Gastroesophageal sphincter (tissue), 4 donors: ENCODE measurements at regions not wholly inside any gene's neighbourhood (a gene's known extent, or its start where the extent isn't known, plus 50 kb on each side); places are given as distances from the start of the nearest gene placed in this dataset.

Experiments used
- ATAC-seq: fragments of 150-250 bp; one replicate; pipeline ENCODE4 v1.9.1; 2016; ENCODE audit warnings: mild to moderate bottlenecking, moderate library complexity
- H3K27ac ChIP-seq, 4 donors: fragments of 200-600 bp; sonication (generic) in 3 of 4; 1 replicate in 3 of 4; 2 replicates in 1 of 4; pipeline ENCODE4 v1.5.1; 2016 to 2019
- H3K27me3 ChIP-seq: fragments of 200-600 bp; sonication (generic); one replicate; pipeline ENCODE4 v1.5.1; 2019
- H3K36me3 ChIP-seq, 2 donors: fragments of 200-600 bp; sonication (generic); one replicate each; pipeline ENCODE4 v1.5.1; 2019; ENCODE audit warnings: control low read depth in 1 of 2
- H3K4me1 ChIP-seq, 3 donors: fragments of 200-600 bp; sonication (generic); 1 replicate in 2 of 3; 2 replicates in 1 of 3; pipeline ENCODE4 v1.5.1; 2016 to 2019; ENCODE audit warnings: control low read depth in 2 of 3
- H3K4me3 ChIP-seq, 2 donors: fragments of 200-600 bp; sonication (generic); one replicate each; pipeline ENCODE4 v1.5.1; 2019; ENCODE audit warnings: mild to moderate bottlenecking in 1 of 2, moderate library complexity in 1 of 2
- H3K9me3 ChIP-seq, 3 donors: fragments of 200-600 bp; sonication (generic); one replicate each; pipeline ENCODE4 v1.5.1; 2017 to 2019; ENCODE audit warnings: control low read depth in 2 of 3
- EP300 ChIP-seq: sonication (generic); formaldehyde crosslinking; IDR thresholded peaks from one replicate; pipeline ENCODE4 v1.6.1; 2017; ENCODE audit warnings: antibody characterized with exemption, mild to moderate bottlenecking
- POLR2A ChIP-seq, 2 donors: fragments of 450-650 bp; IDR thresholded peaks; one replicate each; pipeline ENCODE4 v1.6.1; 2017; ENCODE audit warnings: antibody characterized with exemption in 2 of 2, mild to moderate bottlenecking in 2 of 2, moderate library complexity in 1 of 2
- POLR2AphosphoS5 ChIP-seq: sonication (generic); formaldehyde crosslinking; IDR thresholded peaks from one replicate; pipeline ENCODE4 v1.6.1; 2017; ENCODE audit warnings: antibody characterized with exemption
- WGBS, 2 donors: methylation state at CpG; one replicate each; pipeline ENCODE4 v1.1.5; 2018; ENCODE audit warnings: low coverage in 1 of 2; 5-methylcytosine and 5-hydroxymethylcytosine counted together
- TF ChIP-seq, protein P1 (sequence below), 4 experiments: fragments of 200-600 bp in 2 of 4; fragments of 450-650 bp in 2 of 4; sonication (generic) in 1 of 4; IDR thresholded peaks; one replicate each; pipeline ENCODE4 v1.5.1; 2017 to 2019; ENCODE audit warnings: antibody characterized with exemption in 4 of 4, mild to moderate bottlenecking in 2 of 4, moderate library complexity in 2 of 4

GRCh38 chr9:82129708-82130107 lies 141.1 kb downstream of the SPATA31D1 start:
- WGBS, 2 donors = 90 to 96% methylated on average over 3 of the region's 3 CpGs
- no peak for ATAC-seq
- no peak overlapping the region for H3K4me3 ChIP-seq
- H3K27me3 ChIP-seq = no peaks in the 10 kb centered on the region
- H3K36me3 ChIP-seq = no peaks in the 10 kb centered on the region
- TF ChIP-seq EP300 (no peak), POLR2A (IDR thresholded peaks at IDR 0.05) (no peak), POLR2AphosphoS5 (no peak)
- TF ChIP-seq, protein P1, sequence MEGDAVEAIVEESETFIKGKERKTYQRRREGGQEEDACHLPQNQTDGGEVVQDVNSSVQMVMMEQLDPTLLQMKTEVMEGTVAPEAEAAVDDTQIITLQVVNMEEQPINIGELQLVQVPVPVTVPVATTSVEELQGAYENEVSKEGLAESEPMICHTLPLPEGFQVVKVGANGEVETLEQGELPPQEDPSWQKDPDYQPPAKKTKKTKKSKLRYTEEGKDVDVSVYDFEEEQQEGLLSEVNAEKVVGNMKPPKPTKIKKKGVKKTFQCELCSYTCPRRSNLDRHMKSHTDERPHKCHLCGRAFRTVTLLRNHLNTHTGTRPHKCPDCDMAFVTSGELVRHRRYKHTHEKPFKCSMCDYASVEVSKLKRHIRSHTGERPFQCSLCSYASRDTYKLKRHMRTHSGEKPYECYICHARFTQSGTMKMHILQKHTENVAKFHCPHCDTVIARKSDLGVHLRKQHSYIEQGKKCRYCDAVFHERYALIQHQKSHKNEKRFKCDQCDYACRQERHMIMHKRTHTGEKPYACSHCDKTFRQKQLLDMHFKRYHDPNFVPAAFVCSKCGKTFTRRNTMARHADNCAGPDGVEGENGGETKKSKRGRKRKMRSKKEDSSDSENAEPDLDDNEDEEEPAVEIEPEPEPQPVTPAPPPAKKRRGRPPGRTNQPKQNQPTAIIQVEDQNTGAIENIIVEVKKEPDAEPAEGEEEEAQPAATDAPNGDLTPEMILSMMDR (IDR thresholded peaks at IDR 0.05) = no peak
- no peaks in the 10 kb centered on the region for H3K9me3 ChIP-seq
- peaks cover 0 to 6% (median 0%) of the 10 kb centered on the region in 3 donors for H3K4me1 ChIP-seq
- no peak overlapping the region for H3K27ac ChIP-seq

DNA sequence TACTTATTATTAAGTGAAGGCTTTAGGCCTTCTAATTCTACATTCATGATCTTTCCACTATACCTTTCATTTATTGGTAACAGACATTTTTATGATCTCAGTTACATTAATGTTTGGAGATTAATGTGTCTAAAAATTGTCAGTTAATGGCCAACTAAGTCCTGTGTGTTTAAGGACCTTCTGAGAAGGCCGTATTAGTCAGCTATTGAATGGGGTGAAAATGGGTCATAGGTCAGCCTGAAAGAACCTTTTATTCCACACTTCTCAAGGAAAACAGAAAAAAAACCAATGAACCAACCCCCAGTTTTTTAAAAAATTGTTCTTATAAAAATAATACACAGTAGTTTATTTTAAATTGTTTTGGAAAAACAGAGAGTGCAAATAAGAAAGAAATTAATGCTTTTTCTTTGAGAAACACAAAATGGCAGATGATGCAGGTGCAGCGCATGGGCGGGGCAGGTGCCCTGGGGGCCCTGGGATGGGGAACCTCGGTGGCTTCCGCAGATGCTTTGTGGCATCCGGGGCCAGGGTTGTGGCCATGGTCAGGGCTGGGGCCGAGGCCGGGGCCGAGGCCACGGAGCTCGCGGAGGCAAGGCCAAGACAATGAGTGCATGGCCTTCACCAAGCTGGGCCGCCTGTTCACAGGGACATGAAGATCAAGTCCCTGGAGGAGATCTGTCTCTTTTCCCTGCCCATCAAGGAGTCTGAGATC lies 141.9 kb downstream of the SPATA31D1 start:
- Histone ChIP-seq H3K27ac (no peak overlapping the region), H3K27me3 (no peaks in the 10 kb centered on the region), H3K36me3 (no peaks in the 10 kb centered on the region), H3K9me3 (no peaks in the 10 kb centered on the region), H3K4me3 (no peak overlapping the region), H3K4me1 (peaks cover 0 to under 1% (median 0%) of the 10 kb centered on the region in 3 donors)
- 84 to 90% methylated on average over 4 to 6 of the region's 13 CpGs for WGBS, 2 donors
- no peak for ATAC-seq
- no peak for TF ChIP-seq EP300
- TF ChIP-seq, protein P1 (IDR thresholded peaks at IDR 0.05) = no peak

DNA sequence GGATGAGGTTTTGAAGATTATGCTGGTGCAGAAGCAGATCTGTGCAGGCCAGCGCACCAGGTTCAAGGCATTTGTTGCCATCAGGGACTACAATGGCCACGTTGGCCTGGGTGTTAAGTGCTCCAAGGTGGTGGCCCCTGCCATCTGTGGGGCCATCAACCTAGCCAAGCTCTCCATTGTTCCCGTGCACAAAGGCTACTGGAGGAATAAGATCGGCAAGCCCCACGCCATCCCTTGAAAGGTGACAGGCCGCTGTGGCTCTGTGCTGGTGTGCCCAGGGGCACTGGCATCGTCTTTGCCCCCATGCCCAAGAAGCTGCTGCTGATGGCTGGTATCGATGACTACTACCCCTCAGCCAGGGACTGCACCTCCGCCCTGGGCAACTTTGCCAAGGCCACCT lies 142.5 kb downstream of the SPATA31D1 start:
- Histone ChIP-seq H3K27ac (no peak overlapping the region), H3K4me3 (no peak overlapping the region), H3K27me3 (no peaks in the 10 kb centered on the region), H3K9me3 (no peaks in the 10 kb centered on the region), H3K4me1 (no peaks in the 10 kb centered on the region), H3K36me3 (no peaks in the 10 kb centered on the region)
- 100% methylated on average over 6 of the region's 9 CpGs; no CpG with 5 or more reads in 1 of the 2 donors for WGBS, 2 donors
- no peak for ATAC-seq
- TF ChIP-seq POLR2AphosphoS5 (no peak), EP300 (no peak), POLR2A (IDR thresholded peaks at IDR 0.05) (no peak)
- TF ChIP-seq, protein P1 (IDR thresholded peaks at IDR 0.05) = no peak

DNA sequence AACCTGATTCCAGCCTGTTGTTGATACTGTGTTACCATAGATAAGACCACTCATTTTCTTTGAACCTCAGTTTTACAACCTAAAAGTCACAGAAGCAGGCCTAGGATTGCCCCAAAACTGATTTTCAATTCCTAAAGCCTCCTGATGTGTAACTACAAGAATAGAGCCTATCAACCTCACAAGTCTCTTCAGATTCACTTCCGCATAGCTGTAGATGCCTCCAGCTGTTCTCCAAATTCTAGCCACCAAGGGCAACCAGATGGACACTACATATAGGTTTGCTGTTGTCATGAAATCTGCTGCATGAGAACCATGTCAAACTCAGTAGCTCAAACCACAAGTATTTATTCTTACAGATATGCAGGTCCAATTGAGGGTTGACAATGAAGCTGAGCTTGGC lies 143.5 kb downstream of the SPATA31D1 start:
- Histone ChIP-seq H3K27me3 (no peaks in the 10 kb centered on the region), H3K4me3 (no peak overlapping the region)

DNA sequence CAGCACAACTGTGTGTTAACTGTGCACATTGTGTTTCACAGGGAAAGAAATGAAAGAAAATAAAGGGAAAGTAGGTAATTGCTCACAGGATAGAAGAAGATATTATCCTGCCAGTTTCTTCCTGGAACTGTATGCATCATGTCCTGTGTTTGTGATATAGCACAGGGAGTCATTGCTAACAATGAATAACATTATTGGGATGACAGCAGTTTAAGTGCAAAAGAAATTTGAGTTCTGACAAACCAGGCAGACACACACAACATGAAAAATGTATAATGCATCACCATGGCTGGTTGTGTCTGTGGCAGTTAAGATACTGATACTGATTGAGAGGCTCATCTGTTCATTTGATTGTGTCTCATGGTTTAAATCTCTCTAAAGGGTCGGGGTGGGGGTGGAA lies 145.4 kb downstream of the SPATA31D1 start:
- no peak overlapping the region for H3K27ac ChIP-seq
- no peaks in the 10 kb centered on the region for H3K9me3 ChIP-seq
- no peak overlapping the region for H3K4me3 ChIP-seq
- H3K36me3 ChIP-seq = no peaks in the 10 kb centered on the region
- no peak for ATAC-seq
- no peaks in the 10 kb centered on the region for H3K27me3 ChIP-seq
- TF ChIP-seq POLR2AphosphoS5 (no peak), POLR2A (IDR thresholded peaks at IDR 0.05) (no peak), EP300 (no peak)
- TF ChIP-seq, protein P1 (IDR thresholded peaks at IDR 0.05) = no peak
- 8% methylated on average over 1 of the region's 1 CpG; no CpG with 5 or more reads in 1 of the 2 donors for WGBS, 2 donors
- no peaks in the 10 kb centered on the region for H3K4me1 ChIP-seq

More for the DNA sequence above, 143.5 kb downstream of the SPATA31D1 start:
- H3K36me3 ChIP-seq = no peaks in the 10 kb centered on the region
- WGBS, 2 donors = no CpG with 5 or more reads among the region's 1 CpG
- no peak for ATAC-seq
- no peaks in the 10 kb centered on the region for H3K4me1 ChIP-seq
- no peaks in the 10 kb centered on the region for H3K9me3 ChIP-seq
- no peak for TF ChIP-seq POLR2A (IDR thresholded peaks at IDR 0.05)
- TF ChIP-seq, protein P1 (IDR thresholded peaks at IDR 0.05) = no peak
- TF ChIP-seq POLR2AphosphoS5 = no peak
- no peak for TF ChIP-seq EP300
- H3K27ac ChIP-seq = no peak overlapping the region
